Non-pigmented ciliary epithelial cell (primary cell): ENCODE measurements at regions not wholly inside any gene's neighbourhood (a gene's known extent, or its start where the extent isn't known, plus 50 kb on each side); places are given as distances from the start of the nearest gene placed in this dataset.
"Not testable (repeated sequence)": the region's sequence is repeated elsewhere in the genome, so short reads cannot be mapped to it uniquely, and the experiment has no call there.

Experiments used
- DNase-seq: peaks from one replicate; pipeline ENCODE4 v3.0.0-alpha.2; 2010; ENCODE audit warnings: low read depth

GRCh38 chr18:6571239-6571602 is 156.5 kb upstream of the L3MBTL4 start:
- no peak for DNase-seq

- DNase-seq: not testable (repeated sequence)
Observed at GRCh38 chr18:6572192-6572591, 157.3 kb upstream of the ARHGAP28 start.

DNA sequence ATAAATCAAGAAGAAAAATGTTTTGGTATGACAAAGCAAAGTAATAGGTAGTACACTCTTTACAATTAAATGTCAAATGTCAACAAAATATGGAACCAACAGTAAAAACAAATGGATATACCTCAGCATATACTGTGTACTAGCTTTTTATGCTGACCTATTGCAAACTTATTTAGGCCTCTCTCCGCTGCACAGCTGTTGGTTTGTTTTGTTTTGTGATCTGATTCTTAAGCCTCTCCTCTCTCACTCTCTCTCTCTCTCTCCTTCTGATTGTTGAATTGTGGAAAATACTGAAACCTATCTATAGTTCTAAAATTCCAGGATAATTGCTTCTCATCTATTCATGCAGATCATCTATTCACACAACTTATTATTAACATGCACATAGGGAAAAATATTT is 154.9 kb upstream of the ARHGAP28 start:
- DNase-seq: no peak

DNA sequence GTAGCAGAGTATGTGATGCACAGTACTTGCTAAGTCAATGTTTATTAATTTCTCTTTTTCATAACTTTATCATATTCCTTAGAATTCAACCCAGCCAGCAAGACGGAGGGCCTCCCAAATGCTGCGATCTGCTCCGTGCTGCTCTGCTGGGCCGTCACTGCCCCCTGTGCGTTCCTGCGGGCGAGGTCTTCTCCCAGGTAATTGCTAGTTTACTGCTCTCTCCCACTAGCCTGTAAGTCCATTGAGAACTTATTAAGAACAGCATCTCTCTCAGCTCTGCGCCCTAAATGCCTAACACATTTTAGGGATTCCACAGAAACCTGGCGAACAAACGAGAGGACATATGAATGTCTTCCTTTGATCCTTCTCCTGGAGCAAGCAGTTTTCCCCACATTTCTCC is 153.6 kb upstream of the ARHGAP28 start:
- no peak for DNase-seq

DNA sequence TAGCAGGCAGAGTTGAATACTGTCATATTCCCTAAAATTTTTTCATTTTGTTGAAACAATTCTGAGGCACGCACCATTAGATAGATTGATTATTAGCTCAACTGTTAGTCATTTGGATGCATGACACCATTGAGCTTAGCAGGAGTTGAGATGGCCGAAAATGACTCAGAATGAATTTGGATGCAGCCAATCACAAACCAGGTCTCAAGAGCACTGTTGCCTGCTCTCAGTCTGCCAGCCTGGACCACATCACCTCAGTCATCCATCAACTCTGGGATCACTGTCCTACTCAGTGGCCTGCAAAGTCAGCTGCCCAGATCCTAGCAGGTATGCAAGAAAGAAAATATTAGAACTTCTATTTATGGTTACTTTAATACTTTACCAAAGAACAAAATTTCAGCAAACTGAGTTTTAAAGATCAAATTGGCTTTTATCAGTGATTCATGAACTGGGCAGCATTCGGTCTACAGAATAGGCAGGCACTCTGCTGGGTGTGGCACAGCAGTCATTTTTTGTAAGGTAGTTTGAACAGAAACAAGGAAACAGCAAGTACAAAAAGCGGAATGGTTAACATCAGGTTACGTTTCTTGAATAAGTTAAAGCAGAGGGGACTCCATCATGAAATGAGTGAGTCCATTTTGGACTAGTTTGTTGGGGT is 152.7 kb upstream of the ARHGAP28 start:
- no peak for DNase-seq

DNA sequence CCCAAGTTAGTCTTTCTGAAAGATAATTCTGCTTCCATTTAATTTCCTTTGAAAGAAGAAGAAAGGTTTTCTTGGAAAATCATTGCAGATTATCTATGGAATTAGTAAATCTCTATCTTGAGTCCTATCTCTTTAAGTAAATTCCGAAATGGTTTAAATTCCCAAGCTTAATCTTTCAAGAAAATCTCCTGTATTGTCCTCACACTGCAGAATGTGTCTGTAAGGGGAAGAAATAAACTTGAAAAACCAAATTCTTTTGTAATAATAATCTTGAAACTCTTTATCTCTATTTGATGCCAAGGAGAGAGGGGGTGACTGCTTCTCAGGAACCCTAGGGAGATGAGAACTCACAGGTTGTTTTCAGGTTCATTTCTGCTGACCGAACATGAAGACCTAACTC is 150.8 kb upstream of the ARHGAP28 start:
- no peak for DNase-seq

GRCh38 chr18:6579486-6579885 is 150.0 kb upstream of the ARHGAP28 start:
- no peak for DNase-seq

DNA sequence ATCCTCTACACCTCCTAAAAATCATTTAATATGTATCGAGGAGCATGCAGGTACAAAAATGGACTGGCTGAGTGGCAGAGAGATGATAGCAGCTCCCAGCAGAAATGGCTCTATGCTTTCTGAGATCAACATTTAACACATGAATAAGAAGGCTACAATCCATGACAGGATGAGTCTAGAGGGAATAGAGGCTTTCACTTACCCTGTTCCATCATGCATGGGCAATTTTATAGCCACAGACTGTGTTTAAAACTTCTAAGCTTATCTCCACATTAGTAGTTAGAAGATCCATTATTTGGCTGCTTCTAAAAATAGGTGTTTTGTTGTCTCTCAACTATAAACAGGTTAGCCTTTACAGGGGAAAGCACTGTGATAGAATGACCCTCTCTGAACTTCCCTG is 149.1 kb upstream of the ARHGAP28 start:
- no peak for DNase-seq

DNA sequence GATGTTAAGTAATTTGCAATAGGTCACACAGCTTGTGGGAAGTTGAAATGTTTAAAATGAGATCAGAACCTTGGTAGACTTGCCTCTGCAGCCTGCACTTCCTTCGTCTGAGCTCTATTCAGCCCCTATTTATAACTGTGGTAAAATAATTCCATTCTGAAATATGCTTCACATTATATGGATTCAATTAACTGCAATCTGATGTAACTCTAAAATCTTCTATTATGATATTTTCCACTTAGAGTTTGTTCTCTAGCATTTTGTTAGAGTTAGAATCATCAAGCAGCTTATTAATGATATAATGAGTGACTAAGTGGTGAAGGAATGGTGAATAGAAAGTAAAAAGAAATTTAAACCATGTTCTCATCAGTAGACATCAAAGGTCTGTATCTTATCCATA is 139.6 kb upstream of the ARHGAP28 start:
- no peak for DNase-seq

DNA sequence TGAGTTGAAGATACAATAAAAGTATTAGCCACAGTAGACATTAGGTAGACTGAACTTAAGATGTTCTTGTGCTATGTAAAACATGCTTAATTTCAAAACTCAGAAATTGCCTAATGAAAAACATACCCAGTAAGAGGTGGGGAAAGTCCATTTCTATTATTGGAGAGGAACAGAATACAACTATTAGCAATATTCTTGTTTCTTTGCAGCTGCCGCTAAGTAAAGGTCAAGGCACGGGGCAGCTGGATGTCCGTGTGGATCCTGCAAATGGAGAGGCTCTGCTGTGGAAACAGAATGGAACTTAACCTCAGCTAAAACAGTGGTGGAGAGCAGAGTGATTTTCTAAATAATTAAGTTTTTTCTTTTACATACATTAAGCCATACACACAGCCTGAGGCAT is 139.2 kb upstream of the ARHGAP28 start:
- DNase-seq: no peak

- no peak for DNase-seq
Observed at GRCh38 chr18:6591491-6591890, 138.0 kb upstream of the ARHGAP28 start.

GRCh38 chr18:6592522-6592921 is 137.0 kb upstream of the ARHGAP28 start:
- no peak for DNase-seq

DNA sequence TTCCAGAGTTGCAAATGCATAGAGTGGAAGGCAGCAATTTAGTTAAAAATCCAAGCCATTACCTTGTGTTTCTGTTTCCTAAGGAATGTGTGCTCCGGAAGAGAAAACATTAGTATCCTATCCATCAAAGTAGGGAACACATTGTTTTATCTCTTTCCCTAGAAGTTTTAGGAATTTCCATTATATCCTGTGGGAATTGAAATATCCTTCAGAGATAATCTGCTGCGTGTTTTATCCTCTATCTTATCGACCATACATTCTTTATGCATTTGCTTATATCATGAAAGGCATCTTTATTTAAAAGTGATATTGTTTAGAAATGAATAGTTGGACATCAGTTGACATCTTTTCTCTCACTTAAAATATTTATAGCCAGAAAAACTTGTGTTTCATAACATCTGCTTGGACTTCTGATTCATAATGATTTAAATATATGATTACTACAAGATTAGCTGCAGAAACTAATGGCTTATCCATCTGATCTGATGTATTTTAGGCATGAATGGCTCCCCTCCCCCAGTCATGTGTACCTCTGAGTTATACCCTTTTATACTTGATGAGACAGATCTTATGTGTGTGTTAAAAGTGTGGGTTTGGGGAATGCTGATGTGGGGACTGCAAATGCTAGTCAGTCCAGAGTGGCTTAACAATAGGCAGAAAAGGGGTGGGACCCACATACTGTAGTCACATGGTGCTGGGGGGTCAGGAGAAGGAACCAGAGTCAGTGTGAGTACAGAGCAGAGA is 136.2 kb upstream of the ARHGAP28 start:
- DNase-seq: no peak

DNA sequence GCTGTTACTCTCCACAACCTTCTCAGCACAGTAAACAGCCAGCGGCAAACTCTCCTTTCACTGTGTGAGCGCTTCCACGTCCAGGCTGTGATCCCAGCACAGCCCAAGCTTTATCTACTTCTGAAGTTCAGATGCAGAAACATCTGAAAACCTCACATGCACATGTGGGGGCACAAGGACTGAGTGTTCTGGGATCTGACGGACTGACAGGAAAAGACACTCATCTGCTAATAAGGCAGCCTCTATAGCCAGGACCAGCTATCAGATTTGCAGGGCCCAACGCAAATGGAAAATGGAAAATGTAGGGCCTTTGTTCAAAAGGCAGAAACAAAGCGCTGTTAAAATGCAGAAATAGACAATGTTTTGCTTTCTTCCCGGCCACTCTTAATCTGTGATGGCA is 133.8 kb upstream of the ARHGAP28 start:
- no peak for DNase-seq

- no peak for DNase-seq
Observed at GRCh38 chr18:6598657-6599056, 130.9 kb upstream of the ARHGAP28 start.

DNA sequence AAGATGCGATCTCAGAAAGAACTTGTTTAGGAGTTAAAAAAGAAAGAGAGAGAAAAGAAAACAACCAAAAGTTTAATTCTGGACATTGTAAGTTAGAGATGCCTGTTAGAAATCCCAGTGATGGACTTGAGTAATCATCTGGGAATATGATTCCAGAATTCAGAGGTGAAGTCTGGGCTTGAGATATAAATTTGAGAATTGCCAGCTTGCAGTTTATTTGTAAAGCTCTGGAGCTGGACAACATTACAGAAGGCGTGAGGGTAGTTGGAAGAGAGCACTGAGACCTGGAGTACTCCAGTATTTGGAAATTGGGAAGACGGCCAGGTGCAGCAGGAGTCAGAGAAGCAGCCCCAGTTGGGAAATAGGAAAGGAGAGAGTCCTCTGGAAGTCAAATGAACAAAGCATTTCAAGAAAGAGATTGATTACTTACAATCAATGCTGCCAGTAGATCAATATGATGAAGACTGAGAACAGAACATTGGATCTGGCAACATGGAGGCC is 128.8 kb upstream of the ARHGAP28 start:
- no peak for DNase-seq

DNA sequence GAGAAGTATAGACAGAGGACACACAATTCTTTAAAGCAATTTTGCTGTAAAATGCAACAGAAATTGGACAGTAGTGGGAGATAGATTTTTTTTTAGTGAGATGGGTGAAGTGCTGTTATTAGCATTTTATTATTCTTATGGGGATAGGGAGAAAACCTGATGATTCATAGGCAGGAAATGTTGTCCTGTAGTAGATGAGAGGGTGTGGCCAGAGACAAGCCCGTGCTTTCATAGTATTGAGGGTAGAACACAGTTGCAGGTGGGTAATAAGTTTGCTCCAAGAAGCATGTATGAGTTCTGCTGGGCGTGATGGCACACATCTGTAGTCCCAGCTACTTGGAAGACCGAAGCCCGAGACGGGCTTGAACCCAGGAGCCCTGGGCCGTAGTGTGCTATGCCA is 128.3 kb upstream of the ARHGAP28 start:
- DNase-seq: no peak

- DNase-seq: no peak
Observed at GRCh38 chr18:6602365-6602764, 127.2 kb upstream of the ARHGAP28 start.

- DNase-seq: no peak
Observed at GRCh38 chr18:6604573-6604941, 125.0 kb upstream of the ARHGAP28 start.

DNA sequence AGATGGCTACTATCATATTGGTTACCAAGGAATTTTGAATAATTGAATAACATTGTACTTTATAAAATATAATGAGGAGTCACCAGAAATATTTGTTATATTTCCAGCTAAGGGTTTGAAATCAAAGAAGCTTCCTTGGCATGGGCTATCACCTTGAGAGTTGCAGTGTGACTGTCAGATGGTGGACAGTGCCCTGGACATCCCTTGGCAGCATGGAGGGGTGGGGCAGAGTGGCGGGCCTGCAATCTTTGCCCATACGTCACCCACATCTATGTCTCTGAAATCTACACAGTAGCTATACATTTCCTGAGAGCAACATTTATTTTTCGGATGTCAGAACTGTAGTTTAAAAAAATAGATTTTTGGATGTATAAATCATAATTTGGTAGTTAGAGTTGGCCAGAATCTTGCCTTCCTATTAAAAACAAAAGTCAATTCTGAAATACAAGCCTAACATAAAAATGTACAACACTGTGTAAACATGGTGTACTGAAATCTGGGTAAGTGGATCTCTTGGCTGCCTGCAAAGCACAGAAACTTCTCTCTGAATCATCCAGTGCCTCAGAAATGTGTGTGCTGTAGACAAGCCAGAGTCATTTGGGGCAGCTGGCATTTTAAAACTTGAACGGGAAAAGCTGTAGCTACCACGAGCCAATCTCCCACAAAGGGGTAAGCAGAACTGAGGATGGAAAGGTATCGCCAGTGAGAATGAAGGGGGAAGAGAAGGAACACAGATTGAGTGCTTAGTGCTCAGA is 124.2 kb upstream of the ARHGAP28 start:
- DNase-seq: no peak

GRCh38 chr18:6606411-6607085 is 123.0 kb upstream of the ARHGAP28 start:
- no peak for DNase-seq

GRCh38 chr18:6607343-6607742 is 122.2 kb upstream of the ARHGAP28 start:
- DNase-seq: no peak
